MCF 10A (cell line): ENCODE measurements at regions not wholly inside any gene's neighbourhood (a gene's known extent, or its start where the extent isn't known, plus 50 kb on each side); places are given as distances from the start of the nearest gene placed in this dataset.

Experiments used
- BruUV-seq: library from RNA; stranded (reverse); fragments of 400-500 nt; replicated peaks from 2 replicates; lab custom pipeline; 2021; lab: Mats Ljungman, UMichigan
- CTCF ChIA-PET: fragments of 300-600 bp; sonication (Branson Sonifier 250); formaldehyde crosslinking; extraction: SDS; loops from one replicate; lab custom pipeline; 2021; ENCODE audit warnings: antibody characterized with exemption, inconsistent platforms; lab: Yijun Ruan, JAX
- POLR2A ChIA-PET: fragments of 300-600, 350-650 bp; sonication (Branson Sonifier 250); formaldehyde crosslinking; extraction: SDS; loops from one replicate; lab custom pipeline; 2020; ENCODE audit warnings: antibody characterized with exemption, inconsistent platforms; lab: Yijun Ruan, JAX
- DNase-seq: peaks from one replicate; pipeline ENCODE4 v3.0.0-alpha.2; 2018; ENCODE audit not compliant: unreplicated experiment
- H3K27ac Mint-ChIP-seq: one replicate; pipeline ENCODE4 v1.8.0; 2022; ENCODE audit warnings: mild to moderate bottlenecking, low read depth, mixed read lengths; ENCODE audit not compliant: unreplicated experiment
- H3K27me3 Mint-ChIP-seq: one replicate; pipeline ENCODE4 v1.8.0; 2022; ENCODE audit warnings: mixed read lengths; ENCODE audit not compliant: insufficient read depth, unreplicated experiment
- H3K36me3 Mint-ChIP-seq: one replicate; pipeline ENCODE4 v1.8.0; 2022; ENCODE audit warnings: mild to moderate bottlenecking, moderate library complexity, mixed read lengths; ENCODE audit not compliant: insufficient read depth, unreplicated experiment
- H3K4me1 Mint-ChIP-seq: one replicate; pipeline ENCODE4 v1.8.0; 2022; ENCODE audit warnings: mixed read lengths; ENCODE audit not compliant: insufficient read depth, unreplicated experiment
- H3K4me3 Mint-ChIP-seq: one replicate; pipeline ENCODE4 v1.8.0; 2022; ENCODE audit warnings: mild to moderate bottlenecking, moderate library complexity, mixed read lengths; ENCODE audit not compliant: unreplicated experiment
- H3K9me3 Mint-ChIP-seq: one replicate; pipeline ENCODE4 v1.8.0; 2022; ENCODE audit warnings: mixed read lengths; ENCODE audit not compliant: unreplicated experiment
- intact Hi-C: fragments of 100-400 bp; cut with micrococcal nuclease; formaldehyde crosslinking; loops from 2 replicates; pipeline ENCODE4 v1.14.1; 2022
- TF ChIP-seq, protein P1 (sequence below): fragments of 200-600 bp; IDR thresholded peaks from one replicate; pipeline ENCODE4 v1.8.0; 2022; ENCODE audit warnings: antibody characterized with exemption, mild to moderate bottlenecking; ENCODE audit not compliant: unreplicated experiment

DNA sequence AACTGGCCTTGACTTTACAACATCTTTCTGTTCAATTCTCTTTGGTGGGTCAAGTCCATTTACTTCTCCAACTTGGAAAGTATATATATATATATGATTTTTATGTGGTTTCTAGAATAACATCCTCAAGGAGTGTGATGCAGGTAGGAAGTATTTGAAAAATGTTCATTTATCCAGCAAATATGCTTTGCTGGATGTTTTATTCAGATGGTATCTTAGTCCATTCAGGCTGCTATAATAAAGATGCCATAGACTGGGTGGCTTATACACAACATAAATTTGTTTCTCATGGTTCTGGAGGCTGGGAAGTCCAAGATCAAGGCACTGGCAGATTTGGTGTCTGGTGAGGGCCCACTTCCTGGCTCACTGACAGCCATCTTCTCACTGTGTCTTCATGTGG, 168.7 kb upstream of the RASGRP1 start:
- DNase-seq, result no peak
- no peaks in the 10 kb centered on the region for H3K4me1 Mint-ChIP-seq
- peaks cover 25% of the 10 kb centered on the region for H3K27me3 Mint-ChIP-seq
- no peak overlapping the region for H3K4me3 Mint-ChIP-seq
- no TSS peak for BruUV-seq
- CTCF ChIA-PET, result no interaction called here
- no peak overlapping the region for H3K27ac Mint-ChIP-seq
- intact Hi-C loops, result no loop called here
- no peaks in the 10 kb centered on the region for H3K9me3 Mint-ChIP-seq
- TF ChIP-seq, protein P1, sequence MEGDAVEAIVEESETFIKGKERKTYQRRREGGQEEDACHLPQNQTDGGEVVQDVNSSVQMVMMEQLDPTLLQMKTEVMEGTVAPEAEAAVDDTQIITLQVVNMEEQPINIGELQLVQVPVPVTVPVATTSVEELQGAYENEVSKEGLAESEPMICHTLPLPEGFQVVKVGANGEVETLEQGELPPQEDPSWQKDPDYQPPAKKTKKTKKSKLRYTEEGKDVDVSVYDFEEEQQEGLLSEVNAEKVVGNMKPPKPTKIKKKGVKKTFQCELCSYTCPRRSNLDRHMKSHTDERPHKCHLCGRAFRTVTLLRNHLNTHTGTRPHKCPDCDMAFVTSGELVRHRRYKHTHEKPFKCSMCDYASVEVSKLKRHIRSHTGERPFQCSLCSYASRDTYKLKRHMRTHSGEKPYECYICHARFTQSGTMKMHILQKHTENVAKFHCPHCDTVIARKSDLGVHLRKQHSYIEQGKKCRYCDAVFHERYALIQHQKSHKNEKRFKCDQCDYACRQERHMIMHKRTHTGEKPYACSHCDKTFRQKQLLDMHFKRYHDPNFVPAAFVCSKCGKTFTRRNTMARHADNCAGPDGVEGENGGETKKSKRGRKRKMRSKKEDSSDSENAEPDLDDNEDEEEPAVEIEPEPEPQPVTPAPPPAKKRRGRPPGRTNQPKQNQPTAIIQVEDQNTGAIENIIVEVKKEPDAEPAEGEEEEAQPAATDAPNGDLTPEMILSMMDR, result no peak
- POLR2A ChIA-PET, result no interaction called here
- no peaks in the 10 kb centered on the region for H3K36me3 Mint-ChIP-seq

DNA sequence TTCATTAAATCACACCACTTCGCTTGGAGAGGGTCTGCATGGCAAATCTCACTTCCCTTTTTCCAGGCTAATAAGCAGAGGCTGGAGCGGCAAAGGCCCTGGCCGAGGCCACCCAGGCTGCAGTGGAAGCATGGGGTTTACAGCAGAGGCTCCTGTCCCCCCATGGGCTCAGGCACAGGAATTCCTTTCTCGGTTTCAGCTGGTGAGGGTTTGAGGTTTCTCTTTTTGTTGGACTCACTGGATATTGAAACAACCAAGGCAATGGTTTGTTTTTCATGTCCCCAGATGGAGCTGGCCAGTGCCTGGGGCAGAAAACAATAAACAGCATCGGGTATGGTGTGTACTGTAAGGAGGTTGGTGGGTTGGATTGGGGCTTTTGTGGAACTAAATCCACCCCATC, 175.6 kb upstream of the RASGRP1 start:
- intact Hi-C loops, result no loop called here
- DNase-seq, result no peak
- ChIA-PET POLR2A (interaction anchor here (0.8 kb wide), 1 partner anchor 9 kb away, joined by 4 read pairs; no protein-coding TSS in a partner anchor), CTCF (interaction anchor here (2.5 kb wide), 1 partner anchor 12 kb away, joined by 5 read pairs; no protein-coding TSS in a partner anchor)
- TF ChIP-seq, protein P1, result no peak
- Mint-ChIP-seq H3K36me3 (no peaks in the 10 kb centered on the region), H3K27ac (no peak overlapping the region), H3K27me3 (peaks cover 10% of the 10 kb centered on the region), H3K9me3 (no peaks in the 10 kb centered on the region), H3K4me3 (no peak overlapping the region), H3K4me1 (no peaks in the 10 kb centered on the region)
- BruUV-seq, result no TSS peak

DNA sequence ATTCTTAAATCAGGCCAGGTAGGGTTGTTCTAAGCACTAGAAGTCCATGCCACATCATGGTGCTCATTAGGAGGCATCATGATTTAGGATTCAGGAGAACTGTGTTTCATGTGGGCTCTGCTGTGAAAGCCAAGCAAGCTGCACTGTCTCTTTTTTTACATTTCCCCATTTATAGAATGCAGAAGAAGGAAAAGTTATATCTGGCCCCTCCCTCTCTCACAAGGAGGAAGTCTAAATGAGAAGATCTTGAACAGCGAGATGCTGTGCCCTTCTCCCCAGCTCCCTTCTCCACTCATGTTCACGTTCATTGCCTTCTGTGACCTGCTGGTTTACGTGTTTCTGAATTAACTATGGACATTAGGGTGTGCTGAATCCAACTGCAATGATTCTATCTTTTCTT, 178.5 kb upstream of the RASGRP1 start:
- no TSS peak for BruUV-seq

DNA sequence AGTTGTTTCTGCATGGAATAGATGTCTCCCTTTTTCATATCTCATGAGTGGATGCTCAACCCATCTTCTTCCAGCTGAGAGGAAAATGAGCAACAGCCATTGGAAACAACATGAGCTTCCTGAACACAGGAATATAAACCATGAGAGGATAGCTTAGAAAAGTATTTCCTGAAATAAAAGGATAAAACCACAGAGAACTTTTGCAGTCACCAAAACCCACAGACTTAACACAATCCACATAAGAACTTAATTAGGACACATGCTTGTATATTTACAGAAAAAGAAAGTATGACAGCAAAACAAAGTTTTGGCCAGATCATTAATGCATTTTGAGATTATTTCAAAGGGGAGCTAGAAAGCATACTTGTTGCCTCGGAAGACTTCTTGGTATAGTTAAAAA, 180.5 kb upstream of the RASGRP1 start:
- Mint-ChIP-seq H3K4me3 (no peak overlapping the region), H3K9me3 (no peaks in the 10 kb centered on the region)

More for the DNA sequence above, 178.5 kb upstream of the RASGRP1 start:
- Mint-ChIP-seq H3K4me1 (no peaks in the 10 kb centered on the region), H3K4me3 (no peak overlapping the region), H3K36me3 (no peaks in the 10 kb centered on the region), H3K27ac (no peak overlapping the region), H3K27me3 (no peaks in the 10 kb centered on the region), H3K9me3 (no peaks in the 10 kb centered on the region)
- DNase-seq, result no peak
- ChIA-PET CTCF (interaction anchor here (1.4 kb wide), 1 partner anchor 44 kb away, joined by 3 read pairs; no protein-coding TSS in a partner anchor), POLR2A (no interaction called here)
- TF ChIP-seq, protein P1, result no peak
- intact Hi-C loops, result no loop called here

More for the DNA sequence above, 180.5 kb upstream of the RASGRP1 start:
- TF ChIP-seq, protein P1, result no peak
- Mint-ChIP-seq H3K27me3 (no peaks in the 10 kb centered on the region), H3K36me3 (no peaks in the 10 kb centered on the region), H3K27ac (no peak overlapping the region), H3K4me1 (peaks cover 7% of the 10 kb centered on the region)
- no TSS peak for BruUV-seq
- intact Hi-C loops, result no loop called here
- no peak for DNase-seq
- CTCF ChIA-PET, result interaction anchor here (1.2 kb wide), 1 partner anchor 10 kb away, joined by 3 read pairs; no protein-coding TSS in a partner anchor
- POLR2A ChIA-PET, result no interaction called here
